ENCODE measurements at regions not wholly inside any gene's neighbourhood (a gene's known extent, or its start where the extent isn't known, plus 50 kb on each side); places are given as distances from the start of the nearest gene placed in this dataset.

- TF ChIP-seq, protein P1, sequence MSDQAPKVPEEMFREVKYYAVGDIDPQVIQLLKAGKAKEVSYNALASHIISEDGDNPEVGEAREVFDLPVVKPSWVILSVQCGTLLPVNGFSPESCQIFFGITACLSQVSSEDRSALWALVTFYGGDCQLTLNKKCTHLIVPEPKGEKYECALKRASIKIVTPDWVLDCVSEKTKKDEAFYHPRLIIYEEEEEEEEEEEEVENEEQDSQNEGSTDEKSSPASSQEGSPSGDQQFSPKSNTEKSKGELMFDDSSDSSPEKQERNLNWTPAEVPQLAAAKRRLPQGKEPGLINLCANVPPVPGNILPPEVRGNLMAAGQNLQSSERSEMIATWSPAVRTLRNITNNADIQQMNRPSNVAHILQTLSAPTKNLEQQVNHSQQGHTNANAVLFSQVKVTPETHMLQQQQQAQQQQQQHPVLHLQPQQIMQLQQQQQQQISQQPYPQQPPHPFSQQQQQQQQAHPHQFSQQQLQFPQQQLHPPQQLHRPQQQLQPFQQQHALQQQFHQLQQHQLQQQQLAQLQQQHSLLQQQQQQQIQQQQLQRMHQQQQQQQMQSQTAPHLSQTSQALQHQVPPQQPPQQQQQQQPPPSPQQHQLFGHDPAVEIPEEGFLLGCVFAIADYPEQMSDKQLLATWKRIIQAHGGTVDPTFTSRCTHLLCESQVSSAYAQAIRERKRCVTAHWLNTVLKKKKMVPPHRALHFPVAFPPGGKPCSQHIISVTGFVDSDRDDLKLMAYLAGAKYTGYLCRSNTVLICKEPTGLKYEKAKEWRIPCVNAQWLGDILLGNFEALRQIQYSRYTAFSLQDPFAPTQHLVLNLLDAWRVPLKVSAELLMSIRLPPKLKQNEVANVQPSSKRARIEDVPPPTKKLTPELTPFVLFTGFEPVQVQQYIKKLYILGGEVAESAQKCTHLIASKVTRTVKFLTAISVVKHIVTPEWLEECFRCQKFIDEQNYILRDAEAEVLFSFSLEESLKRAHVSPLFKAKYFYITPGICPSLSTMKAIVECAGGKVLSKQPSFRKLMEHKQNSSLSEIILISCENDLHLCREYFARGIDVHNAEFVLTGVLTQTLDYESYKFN (CRISPR knock-in tag; conservative IDR thresholded peaks at IDR 0.05), result no peak
- no peak for TF ChIP-seq ETS1 (CRISPR knock-in tag; IDR thresholded peaks at IDR 0.05)
- TF ChIP-seq HNRNPLL (IDR thresholded peaks at IDR 0.05; ENCODE audit: low read depth, low read length, poor library complexity, severe bottlenecking), result no peak
- TF ChIP-seq, protein P2, sequence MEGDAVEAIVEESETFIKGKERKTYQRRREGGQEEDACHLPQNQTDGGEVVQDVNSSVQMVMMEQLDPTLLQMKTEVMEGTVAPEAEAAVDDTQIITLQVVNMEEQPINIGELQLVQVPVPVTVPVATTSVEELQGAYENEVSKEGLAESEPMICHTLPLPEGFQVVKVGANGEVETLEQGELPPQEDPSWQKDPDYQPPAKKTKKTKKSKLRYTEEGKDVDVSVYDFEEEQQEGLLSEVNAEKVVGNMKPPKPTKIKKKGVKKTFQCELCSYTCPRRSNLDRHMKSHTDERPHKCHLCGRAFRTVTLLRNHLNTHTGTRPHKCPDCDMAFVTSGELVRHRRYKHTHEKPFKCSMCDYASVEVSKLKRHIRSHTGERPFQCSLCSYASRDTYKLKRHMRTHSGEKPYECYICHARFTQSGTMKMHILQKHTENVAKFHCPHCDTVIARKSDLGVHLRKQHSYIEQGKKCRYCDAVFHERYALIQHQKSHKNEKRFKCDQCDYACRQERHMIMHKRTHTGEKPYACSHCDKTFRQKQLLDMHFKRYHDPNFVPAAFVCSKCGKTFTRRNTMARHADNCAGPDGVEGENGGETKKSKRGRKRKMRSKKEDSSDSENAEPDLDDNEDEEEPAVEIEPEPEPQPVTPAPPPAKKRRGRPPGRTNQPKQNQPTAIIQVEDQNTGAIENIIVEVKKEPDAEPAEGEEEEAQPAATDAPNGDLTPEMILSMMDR (CRISPR knock-in tag; IDR thresholded peaks at IDR 0.05), result no peak
- TF ChIP-seq ESRRA (CRISPR knock-in tag; IDR thresholded peaks at IDR 0.05; ENCODE audit: low read depth), result no peak
- TF ChIP-seq KDM5B (CRISPR knock-in tag; IDR thresholded peaks at IDR 0.05; ENCODE audit: borderline replicate concordance), result no peak
- TF ChIP-seq SP1 (IDR thresholded peaks at IDR 0.05), result no peak
- TF ChIP-seq SP1 (CRISPR knock-in tag; IDR thresholded peaks at IDR 0.05), result no peak
Measured at GRCh38 chr10:128900456-128900855, 566.6 kb upstream of the MGMT start.

All from HepG2 (cell line).